Small intestine (tissue), 7 donors: ENCODE measurements at regions not wholly inside any gene's neighbourhood (a gene's known extent, or its start where the extent isn't known, plus 50 kb on each side); places are given as distances from the start of the nearest gene placed in this dataset.
A peak's percentile ranks its signal among the peaks of the same experiment; 100 is the strongest.

Experiments used
- DNase-seq, 2 donors: peaks; one replicate each; pipeline versions ENCODE4 v3.0.0 to v3.0.0-alpha.2; 2013
- FAIRE-seq: peaks from 2 replicates; lab custom pipeline; 2012; peaks lifted over from hg19 to GRCh38; lab: Jason Lieb, UNC
- H3K27ac ChIP-seq, 3 donors: one replicate each; pipeline ENCODE4 v1.5.1; 2013; ENCODE audit warnings: low read length in 2 of 3, mild to moderate bottlenecking in 2 of 3, control low read depth in 1 of 3, inconsistent platforms in 1 of 3, low read depth in 1 of 3, moderate library complexity in 1 of 3
- H3K27me3 ChIP-seq, 3 donors: one replicate each; pipeline ENCODE4 v1.6.1; 2013; ENCODE audit warnings: low read length in 3 of 3, inconsistent platforms in 1 of 3; ENCODE audit not compliant: control insufficient read depth in 3 of 3, insufficient read depth in 3 of 3
- H3K36me3 ChIP-seq, 3 donors: one replicate each; pipeline ENCODE4 v1.6.1; 2013; ENCODE audit warnings: low read length in 3 of 3, inconsistent platforms in 1 of 3, low read depth in 1 of 3, mild to moderate bottlenecking in 1 of 3, moderate library complexity in 1 of 3; ENCODE audit not compliant: control insufficient read depth in 3 of 3, insufficient read depth in 2 of 3
- H3K4me1 ChIP-seq, 3 donors: one replicate each; pipeline ENCODE4 v1.6.1; 2013; ENCODE audit warnings: low read length in 2 of 3, inconsistent platforms in 1 of 3, low read depth in 1 of 3, mild to moderate bottlenecking in 1 of 3, moderate library complexity in 1 of 3; ENCODE audit not compliant: control insufficient read depth in 3 of 3, insufficient read depth in 2 of 3
- H3K4me3 ChIP-seq, 3 donors: one replicate each; pipeline ENCODE4 v1.5.1; 2013; ENCODE audit warnings: low read length in 3 of 3, control low read depth in 1 of 3, inconsistent platforms in 1 of 3, low read depth in 1 of 3, mild to moderate bottlenecking in 1 of 3, moderate library complexity in 1 of 3
- H3K9me3 ChIP-seq, 2 donors: one replicate each; pipeline ENCODE4 v1.6.1; 2013; ENCODE audit warnings: low read depth in 1 of 2, low read length in 1 of 2; ENCODE audit not compliant: control insufficient read depth in 2 of 2, insufficient read depth in 1 of 2
- WGBS, 3 donors: extraction: QIAGEN DNeasy Blood & Tissue Kit; methylation state at CpG; one replicate each; pipeline ENCODE4 v1.1.7; 2013; 5-methylcytosine and 5-hydroxymethylcytosine counted together
- donor health status: healthy with polysubstance abuse.
- donor health status: control.
- donor health status: control.
- donor health status: Bipolar disorder and iron deficiency.
- donor health status: healthy.

- FAIRE-seq: no peak
- WGBS, 3 donors: 87 to 93% (median 91%) methylated on average over 6 of the region's 6 CpGs
Observed at GRCh38 chr1:55547405-55547804, 332.2 kb upstream of the USP24 start.

GRCh38 chr1:55546553-55546952, 331.4 kb upstream of the USP24 start:
- Histone ChIP-seq H3K27ac (no peak overlapping the region), H3K4me1 (no peaks in the 10 kb centered on the region), H3K36me3 (no peaks in the 10 kb centered on the region), H3K27me3 (peaks cover 0 to 3% (median 0%) of the 10 kb centered on the region in 3 donors), H3K4me3 (no peak overlapping the region), H3K9me3 (no peaks in the 10 kb centered on the region)
- WGBS, 3 donors: 77 to 91% (median 89%) methylated on average over 1 of the region's 1 CpG
- no peak for DNase-seq
- FAIRE-seq: no peak

More at GRCh38 chr1:55547405-55547804, 332.2 kb upstream of the USP24 start:
- Histone ChIP-seq H3K27ac (no peak overlapping the region), H3K4me3 (no peak overlapping the region), H3K27me3 (peaks cover 0 to 3% (median 0%) of the 10 kb centered on the region in 3 donors), H3K9me3 (no peaks in the 10 kb centered on the region), H3K36me3 (no peaks in the 10 kb centered on the region), H3K4me1 (no peaks in the 10 kb centered on the region)
- no peak for DNase-seq

- Histone ChIP-seq H3K27me3 (peaks cover 0 to 3% (median 0%) of the 10 kb centered on the region in 3 donors), H3K4me3 (no peak overlapping the region), H3K27ac (no peak overlapping the region), H3K4me1 (no peaks in the 10 kb centered on the region), H3K36me3 (no peaks in the 10 kb centered on the region), H3K9me3 (no peaks in the 10 kb centered on the region)
- FAIRE-seq (no peak), DNase-seq (no peak)
- WGBS, 3 donors: 94 to 97% (median 95%) methylated on average over 3 of the region's 3 CpGs
Observed at GRCh38 chr1:55544826-55545225, 329.7 kb upstream of the USP24 start.

GRCh38 chr1:55542901-55543504, 327.8 kb upstream of the USP24 start:
- FAIRE-seq (no peak), DNase-seq (no peak)
- no peak overlapping the region for H3K4me3 ChIP-seq
- H3K27ac ChIP-seq: no peak overlapping the region
- H3K36me3 ChIP-seq: no peaks in the 10 kb centered on the region
- H3K4me1 ChIP-seq: no peaks in the 10 kb centered on the region
- peaks cover 0 to 3% (median 0%) of the 10 kb centered on the region in 3 donors for H3K27me3 ChIP-seq
- H3K9me3 ChIP-seq: no peaks in the 10 kb centered on the region

GRCh38 chr1:55541296-55541695, 326.1 kb upstream of the USP24 start:
- no peaks in the 10 kb centered on the region for H3K36me3 ChIP-seq
- WGBS, 3 donors: 94 to 97% (median 95%) methylated on average over 1 of the region's 1 CpG
- no peak overlapping the region for H3K4me3 ChIP-seq
- no peaks in the 10 kb centered on the region for H3K4me1 ChIP-seq
- DNase-seq (no peak), FAIRE-seq (no peak)
- no peaks in the 10 kb centered on the region for H3K9me3 ChIP-seq
- peaks cover 0 to 3% (median 0%) of the 10 kb centered on the region in 3 donors for H3K27me3 ChIP-seq
- no peak overlapping the region for H3K27ac ChIP-seq

- Histone ChIP-seq H3K4me3 (no peak overlapping the region), H3K27me3 (peaks cover 0 to 3% (median 0%) of the 10 kb centered on the region in 3 donors), H3K27ac (no peak overlapping the region), H3K4me1 (no peaks in the 10 kb centered on the region), H3K36me3 (no peaks in the 10 kb centered on the region), H3K9me3 (no peaks in the 10 kb centered on the region)
- DNase-seq (no peak), FAIRE-seq (no peak)
- 77 to 80% (median 80%) methylated on average over 5 of the region's 5 CpGs for WGBS, 3 donors
Observed at GRCh38 chr1:55539652-55540512, 324.7 kb upstream of the USP24 start.

- Histone ChIP-seq H3K27ac (no peak overlapping the region), H3K36me3 (no peaks in the 10 kb centered on the region), H3K27me3 (no peaks in the 10 kb centered on the region), H3K4me3 (no peak overlapping the region), H3K4me1 (no peaks in the 10 kb centered on the region), H3K9me3 (no peaks in the 10 kb centered on the region)
- 90 to 93% (median 90%) methylated on average over 2 of the region's 2 CpGs for WGBS, 3 donors
- no peak for DNase-seq
- FAIRE-seq: no peak
Observed at GRCh38 chr1:55538428-55538827, 323.3 kb upstream of the USP24 start.

- no peak for FAIRE-seq
- WGBS, 3 donors: 12 to 55% (median 37%) methylated on average over 2 of the region's 2 CpGs
- Histone ChIP-seq H3K27me3 (no peaks in the 10 kb centered on the region), H3K36me3 (no peaks in the 10 kb centered on the region), H3K27ac (no peak overlapping the region), H3K4me3 (no peak overlapping the region), H3K4me1 (no peaks in the 10 kb centered on the region), H3K9me3 (no peaks in the 10 kb centered on the region)
- peak; percentile 19 to 42 for DNase-seq
Observed at GRCh38 chr1:55536545-55536865, 321.3 kb upstream of the USP24 start.
